Nucleus accumbens (tissue), 56 donors: ENCODE measurements at regions not wholly inside any gene's neighbourhood (a gene's known extent, or its start where the extent isn't known, plus 50 kb on each side); places are given as distances from the start of the nearest gene placed in this dataset.

Experiments used
- DNase-seq, 56 donors: peaks; one replicate each; lab custom pipeline; 2025; lab: John Stamatoyannopoulos, UW

- no peak for DNase-seq
Measured at GRCh38 chr10:90378524-90379076, 479.2 kb downstream of the HTR7 start.

GRCh38 chr10:90381468-90381867 is 476.4 kb downstream of the HTR7 start:
- no peak for DNase-seq

DNA sequence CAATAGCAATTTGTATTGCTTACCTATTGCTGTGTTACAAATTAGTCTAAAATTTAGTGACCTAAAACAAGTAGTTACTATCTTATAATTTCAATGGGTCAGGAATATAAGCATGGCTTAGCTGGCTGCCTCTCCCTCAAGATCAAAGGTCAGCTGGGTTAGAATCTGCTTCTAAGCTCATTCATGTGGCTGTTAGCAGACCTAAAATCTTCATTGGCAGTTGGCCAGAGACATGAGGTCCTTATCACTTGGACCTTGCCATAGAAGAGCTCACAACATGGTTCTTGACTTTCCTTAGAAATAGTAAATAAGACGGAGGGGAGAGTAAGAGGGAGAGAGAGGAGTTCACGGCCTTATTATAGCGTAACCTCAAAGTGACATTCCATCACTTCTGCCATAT is 468.0 kb downstream of the HTR7 start:
- no peak for DNase-seq

- no peak for DNase-seq
Measured at GRCh38 chr10:90394311-90394710, 463.5 kb downstream of the HTR7 start.

GRCh38 chr10:90396721-90397120 is 461.1 kb downstream of the HTR7 start:
- DNase-seq = no peak

GRCh38 chr10:90398566-90398965 is 459.3 kb downstream of the HTR7 start:
- no peak for DNase-seq

DNA sequence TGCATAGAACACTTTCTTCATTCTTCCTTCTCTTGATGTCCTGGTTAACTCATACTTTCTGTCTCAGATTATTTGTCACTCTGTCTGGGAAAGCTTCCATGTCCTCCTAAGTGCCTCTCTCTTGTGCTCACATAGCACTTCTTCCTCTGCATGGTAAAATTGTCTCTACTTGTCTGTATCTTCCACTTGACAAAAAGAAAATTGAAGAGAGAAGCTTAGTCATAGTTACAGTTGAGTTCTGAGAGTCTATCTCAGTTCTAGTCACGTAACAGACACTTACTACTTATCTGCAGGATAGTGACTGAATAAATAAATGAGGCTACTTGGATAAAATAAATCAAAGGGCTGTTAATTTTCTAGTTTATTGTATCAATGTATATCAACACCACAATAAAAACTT is 458.1 kb downstream of the HTR7 start:
- DNase-seq = no peak

DNA sequence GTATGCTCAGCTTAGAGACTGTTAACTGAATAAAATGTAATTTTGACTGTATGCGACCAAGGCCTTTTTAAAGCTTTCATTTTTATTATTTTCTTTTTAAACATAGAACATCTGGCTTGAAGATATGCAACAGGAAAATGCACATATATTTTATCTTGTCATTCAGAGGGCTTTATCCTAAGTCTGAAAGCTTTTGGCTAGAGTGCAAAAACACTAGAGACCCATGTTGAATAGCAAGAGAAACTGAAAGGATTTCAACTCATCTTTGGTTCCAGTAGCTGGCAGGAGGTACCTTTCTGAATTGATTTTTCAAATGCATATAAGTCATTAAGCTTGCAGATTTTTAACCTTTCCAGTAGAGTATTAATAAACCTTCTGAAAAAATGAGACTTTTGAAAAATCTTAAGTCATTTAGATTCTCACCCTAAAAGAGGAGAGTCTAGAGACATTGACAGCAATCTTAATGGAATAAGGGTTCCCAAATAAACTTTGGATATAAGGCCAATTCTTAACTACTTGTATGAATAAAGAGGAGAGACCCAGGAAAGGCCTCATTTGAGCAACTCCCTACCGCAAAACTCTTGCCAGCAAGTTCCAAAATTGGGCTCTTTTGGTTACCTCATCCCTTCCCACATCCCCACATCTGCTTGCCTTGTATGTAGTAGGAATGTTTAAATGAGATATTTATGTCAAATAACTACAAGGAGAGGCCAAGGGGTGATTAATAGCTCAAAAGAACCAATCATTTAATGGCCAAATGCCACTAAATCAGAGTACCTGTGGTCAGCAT is 454.4 kb downstream of the HTR7 start:
- no peak for DNase-seq

GRCh38 chr10:90407131-90407530 is 450.7 kb downstream of the HTR7 start:
- DNase-seq = no peak

GRCh38 chr10:90407851-90408250 is 450.0 kb downstream of the HTR7 start:
- DNase-seq = no peak

DNA sequence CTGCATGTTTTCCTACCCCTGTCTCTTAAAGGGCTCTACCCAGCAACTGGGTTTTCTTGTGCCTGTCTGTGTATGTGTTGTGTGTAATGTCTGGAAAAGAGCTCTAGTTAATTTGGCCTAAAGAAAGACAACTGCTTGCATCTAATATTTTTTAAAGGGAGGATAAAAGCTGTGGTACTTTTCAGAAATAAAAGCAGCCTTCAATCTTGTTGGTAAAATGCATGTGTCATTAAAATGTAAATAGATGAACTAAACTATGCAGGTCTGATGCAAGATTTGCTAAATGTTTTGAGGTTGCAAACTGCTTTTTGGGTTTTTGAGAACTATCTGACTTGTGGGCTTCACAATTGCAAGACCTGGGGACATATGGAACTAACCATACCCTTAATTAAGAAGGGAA is 445.3 kb downstream of the HTR7 start:
- no peak for DNase-seq

- DNase-seq = no peak
Measured at GRCh38 chr10:90413196-90413595, 444.6 kb downstream of the HTR7 start.

- no peak for DNase-seq
Measured at GRCh38 chr10:90414926-90415325, 442.9 kb downstream of the HTR7 start.

- no peak for DNase-seq
Measured at GRCh38 chr10:90417029-90417428, 440.8 kb downstream of the HTR7 start.

GRCh38 chr10:90417476-90418210 is 440.2 kb downstream of the HTR7 start:
- DNase-seq = no peak

GRCh38 chr10:90418869-90419652 is 438.8 kb downstream of the HTR7 start:
- no peak for DNase-seq

- no peak for DNase-seq
Measured at GRCh38 chr10:90420637-90421318, 437.1 kb downstream of the HTR7 start.

GRCh38 chr10:90421874-90422273 is 436.0 kb downstream of the HTR7 start:
- no peak for DNase-seq

DNA sequence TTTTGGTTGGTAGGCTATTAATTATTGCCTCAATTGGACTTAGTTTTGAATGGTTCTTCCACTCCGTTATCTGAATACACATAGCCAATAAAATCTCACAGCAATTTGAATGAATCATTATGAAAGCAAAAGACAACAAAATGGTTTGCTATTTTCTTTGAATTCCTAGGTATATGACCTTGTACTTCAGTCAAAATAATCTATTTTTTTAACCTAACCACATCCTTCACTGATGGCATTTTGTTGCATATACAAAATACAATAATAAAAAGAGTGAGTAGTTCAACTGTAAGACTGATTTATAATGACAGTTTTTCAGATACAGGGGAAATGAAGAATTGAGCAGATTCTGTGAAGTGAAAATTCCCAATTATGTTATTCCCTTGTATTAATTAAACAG is 433.1 kb downstream of the HTR7 start:
- DNase-seq = no peak

DNA sequence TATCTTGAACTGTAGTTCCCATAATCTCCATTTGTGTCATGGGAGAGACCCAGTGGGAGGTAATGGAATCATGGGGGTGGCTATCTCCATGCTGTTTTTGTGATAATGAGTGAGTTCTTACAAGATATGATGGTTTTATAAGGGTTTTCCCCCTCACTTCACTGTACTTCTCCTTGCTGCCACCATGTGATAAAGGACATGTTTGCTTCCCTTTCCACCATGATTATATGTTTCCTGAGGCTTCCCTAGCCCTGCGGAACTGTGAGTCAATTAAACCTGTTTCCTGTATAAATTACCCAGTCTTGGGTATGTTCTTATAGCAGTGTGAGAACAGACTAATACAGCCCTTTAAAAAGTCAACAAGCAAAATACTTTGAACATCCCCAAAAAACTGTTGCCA is 427.7 kb downstream of the HTR7 start:
- DNase-seq = no peak
